ENCODE measurements at regions not wholly inside any gene's neighbourhood (a gene's known extent, or its start where the extent isn't known, plus 50 kb on each side); places are given as distances from the start of the nearest gene placed in this dataset.

GRCh38 chrX:17933856-17934255, 72.8 kb upstream of the RAI2 start:
- TF ChIP-seq CTCF (conservative IDR thresholded peaks at IDR 0.05 in 1 of 2, IDR thresholded peaks at IDR 0.05 in 1 of 2; ENCODE audit: low read depth in 1 of 2, low read length in 2 of 2) (no peak), EZH2 (IDR thresholded peaks at IDR 0.05; ENCODE audit: low read length, missing control alignments) (no peak)

Measured in fibroblast of lung (primary cell).